ENCODE measurements at regions not wholly inside any gene's neighbourhood (a gene's known extent, or its start where the extent isn't known, plus 50 kb on each side); places are given as distances from the start of the nearest gene placed in this dataset.

GRCh38 chr17:77036136-77036840 is 104.5 kb upstream of the SEC14L1 start:
- TF ChIP-seq CTCF (IDR thresholded peaks at IDR 0.05; ENCODE audit: extremely low read depth, insufficient read depth, missing control alignments): no peak
- no peak for DNase-seq (ENCODE audit: low spot score)
- in situ Hi-C loops (cut with MboI; ENCODE audit: low pct_unique_long_range_greater_than_20kb, low sequenced_read_pairs, unreplicated experiment): no loop called here

- DNase-seq (ENCODE audit: low spot score): no peak
- in situ Hi-C loops (cut with MboI; ENCODE audit: low pct_unique_long_range_greater_than_20kb, low sequenced_read_pairs, unreplicated experiment): no loop called here
- no peak for TF ChIP-seq CTCF (IDR thresholded peaks at IDR 0.05; ENCODE audit: extremely low read depth, insufficient read depth, missing control alignments)
Observed at GRCh38 chr17:77036841-77037381, 103.9 kb upstream of the SEC14L1 start.

- no peak for TF ChIP-seq CTCF (IDR thresholded peaks at IDR 0.05; ENCODE audit: extremely low read depth, insufficient read depth, missing control alignments)
- in situ Hi-C loops (cut with MboI; ENCODE audit: low pct_unique_long_range_greater_than_20kb, low sequenced_read_pairs, unreplicated experiment): no loop called here
- no peak for DNase-seq (ENCODE audit: low spot score)
Observed at GRCh38 chr17:77037943-77038342, 102.8 kb upstream of the SEC14L1 start.

- DNase-seq (ENCODE audit: low spot score): no peak
- in situ Hi-C loops (cut with MboI; ENCODE audit: low pct_unique_long_range_greater_than_20kb, low sequenced_read_pairs, unreplicated experiment): no loop called here
- TF ChIP-seq CTCF (IDR thresholded peaks at IDR 0.05; ENCODE audit: extremely low read depth, insufficient read depth, missing control alignments): no peak
Observed at GRCh38 chr17:77038884-77039555, 101.7 kb upstream of the SEC14L1 start.

GRCh38 chr17:77042476-77043231 is 98.1 kb upstream of the SEC14L1 start:
- no peak for TF ChIP-seq CTCF (IDR thresholded peaks at IDR 0.05; ENCODE audit: extremely low read depth, insufficient read depth, missing control alignments)
- in situ Hi-C loops (cut with MboI; ENCODE audit: low pct_unique_long_range_greater_than_20kb, low sequenced_read_pairs, unreplicated experiment): no loop called here
- no peak for DNase-seq (ENCODE audit: low spot score)

GRCh38 chr17:77045441-77046041 is 95.2 kb upstream of the SEC14L1 start:
- TF ChIP-seq CTCF (IDR thresholded peaks at IDR 0.05; ENCODE audit: extremely low read depth, insufficient read depth, missing control alignments): no peak
- in situ Hi-C loops (cut with MboI; ENCODE audit: low pct_unique_long_range_greater_than_20kb, low sequenced_read_pairs, unreplicated experiment): no loop called here
- no peak for DNase-seq (ENCODE audit: low spot score)

Data from GM13977 (cell line).